SK-N-MC (cell line): ENCODE measurements at regions not wholly inside any gene's neighbourhood (a gene's known extent, or its start where the extent isn't known, plus 50 kb on each side); places are given as distances from the start of the nearest gene placed in this dataset.

Source experiments
- DNase-seq: peaks from one replicate; pipeline ENCODE4 v3.0.0-alpha.2; 2011; ENCODE audit warnings: low read depth, low spot score
- H3K27ac ChIP-seq: fragments of 200-600 bp; sonication (generic); 2 replicates; pipeline ENCODE4 v1.5.1; 2016; ENCODE audit warnings: mixed run types
- H3K36me3 ChIP-seq: fragments of 200-600 bp; sonication (generic); 2 replicates; pipeline ENCODE4 v1.6.1; 2017; ENCODE audit warnings: antibody characterized with exemption, low read length, mixed read lengths; ENCODE audit not compliant: insufficient read depth
- H3K4me3 ChIP-seq: fragments of 200-600 bp; sonication (generic); 2 replicates; pipeline ENCODE4 v1.5.1; 2016
- H3K9ac ChIP-seq: fragments of 200-600 bp; sonication (generic); 2 replicates; pipeline ENCODE4 v1.8.0; 2017; ENCODE audit warnings: mixed run types, mixed read lengths; ENCODE audit not compliant: insufficient read length
- H3K9me3 ChIP-seq: fragments of 200-600 bp; sonication (generic); 2 replicates; pipeline ENCODE4 v1.6.1; 2017; ENCODE audit warnings: low read depth, mild to moderate bottlenecking, antibody characterized with exemption, low read length, moderate library complexity, mixed read lengths
- EZH2 ChIP-seq: fragments of 200-600 bp; sonication (generic); IDR thresholded peaks from one replicate; pipeline ENCODE4 v1.6.1; 2017; ENCODE audit warnings: antibody characterized with exemption
- FOXP2 ChIP-seq: optimal IDR thresholded peaks from 2 replicates; pipeline ENCODE3; 2011; ENCODE audit warnings: mild to moderate bottlenecking, moderate library complexity; ENCODE audit not compliant: insufficient read depth; ENCODE audit errors: extremely low read length, control extremely low read depth
- POLR2AphosphoS5 ChIP-seq: IDR thresholded peaks from 2 replicates; pipeline ENCODE4 v1.6.1; 2012; ENCODE audit warnings: mild to moderate bottlenecking, low read depth, low read length, borderline replicate concordance

- Histone ChIP-seq H3K36me3 (no peaks in the 10 kb centered on the region), H3K27ac (no peak overlapping the region), H3K9me3 (no peaks in the 10 kb centered on the region), H3K9ac (no peak overlapping the region), H3K4me3 (no peak overlapping the region)
- no peak for TF ChIP-seq EZH2
- no peak for TF ChIP-seq POLR2AphosphoS5
- no peak for TF ChIP-seq FOXP2
- DNase-seq, result no peak
Measured at GRCh38 chr2:75317316-75317715, 118.0 kb upstream of the TACR1 start.

- no peak for DNase-seq
- H3K9me3 ChIP-seq, result no peaks in the 10 kb centered on the region
- no peak overlapping the region for H3K9ac ChIP-seq
- no peak overlapping the region for H3K4me3 ChIP-seq
- TF ChIP-seq EZH2, result no peak
- no peak for TF ChIP-seq POLR2AphosphoS5
- no peak for TF ChIP-seq FOXP2
- H3K36me3 ChIP-seq, result no peaks in the 10 kb centered on the region
- no peak overlapping the region for H3K27ac ChIP-seq
Measured at GRCh38 chr2:75315436-75315835, 116.1 kb upstream of the TACR1 start.

DNA sequence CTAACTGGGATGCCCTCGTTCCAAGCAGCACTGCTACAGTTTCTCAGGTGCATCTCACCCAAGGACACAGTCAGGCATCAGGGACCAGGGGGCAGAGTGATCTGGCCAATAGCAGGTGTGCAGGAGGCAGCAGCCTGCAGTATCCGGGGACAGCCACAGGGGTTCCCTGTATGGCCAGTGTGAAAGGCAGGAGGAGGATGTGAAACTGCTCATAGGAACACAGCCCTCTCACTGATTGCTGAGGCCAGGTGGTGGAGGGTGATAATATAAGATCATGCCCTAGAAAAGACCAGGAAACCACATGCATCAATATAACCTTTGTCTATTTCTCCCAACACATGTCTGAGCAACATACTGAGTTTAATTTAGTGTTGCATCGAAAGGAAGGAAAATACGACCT lies 112.7 kb upstream of the TACR1 start:
- H3K36me3 ChIP-seq, result no peaks in the 10 kb centered on the region
- no peak overlapping the region for H3K4me3 ChIP-seq
- no peak overlapping the region for H3K27ac ChIP-seq
- no peak for TF ChIP-seq FOXP2
- TF ChIP-seq EZH2, result no peak
- TF ChIP-seq POLR2AphosphoS5, result no peak
- no peak for DNase-seq
- H3K9ac ChIP-seq, result no peak overlapping the region
- no peaks in the 10 kb centered on the region for H3K9me3 ChIP-seq

DNA sequence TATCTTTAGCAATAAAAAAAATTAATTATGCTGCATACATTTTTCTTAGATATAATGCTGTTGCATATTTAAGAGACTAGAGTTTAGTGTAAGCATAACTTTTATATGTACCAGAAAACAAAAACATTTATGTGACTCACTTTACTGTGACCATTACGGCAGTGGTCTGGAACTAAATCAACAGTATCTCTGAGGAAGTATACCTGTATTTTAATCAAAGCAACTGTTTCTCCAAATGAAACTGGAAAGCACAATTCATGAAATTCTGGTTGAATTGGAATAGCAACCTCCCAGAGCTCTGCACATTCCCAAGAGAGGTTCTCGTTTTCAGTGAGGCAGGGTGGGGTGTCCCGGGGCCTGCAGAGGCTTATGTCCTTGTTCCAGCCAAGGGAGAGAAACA lies 112.2 kb upstream of the TACR1 start:
- Histone ChIP-seq H3K4me3 (no peak overlapping the region), H3K36me3 (no peaks in the 10 kb centered on the region), H3K9ac (no peak overlapping the region), H3K9me3 (no peaks in the 10 kb centered on the region), H3K27ac (no peak overlapping the region)
- TF ChIP-seq EZH2 (no peak), FOXP2 (no peak), POLR2AphosphoS5 (no peak)
- no peak for DNase-seq

DNA sequence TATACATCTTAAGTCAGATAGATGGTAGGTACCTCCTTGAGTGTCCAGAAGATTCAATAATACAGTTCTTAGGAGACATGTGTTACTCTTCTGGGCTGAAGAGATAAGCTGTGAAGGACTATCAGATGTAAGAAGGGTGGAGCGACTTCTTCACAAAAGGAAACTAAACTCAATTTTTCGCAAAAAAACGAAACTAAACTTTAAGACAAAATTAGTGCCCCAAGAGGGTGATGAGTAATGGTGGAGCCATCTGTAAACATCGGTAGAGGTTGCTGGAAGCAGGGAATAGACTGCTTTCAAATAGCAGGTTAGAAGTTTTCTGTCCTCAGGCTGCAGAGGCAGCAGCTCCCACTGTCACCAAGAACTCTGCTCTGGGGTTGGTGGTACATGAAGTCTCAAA lies 111.6 kb upstream of the TACR1 start:
- Histone ChIP-seq H3K9ac (no peak overlapping the region), H3K27ac (no peak overlapping the region), H3K4me3 (no peak overlapping the region), H3K36me3 (no peaks in the 10 kb centered on the region), H3K9me3 (no peaks in the 10 kb centered on the region)
- no peak for DNase-seq
- TF ChIP-seq EZH2 (no peak), FOXP2 (no peak), POLR2AphosphoS5 (no peak)

DNA sequence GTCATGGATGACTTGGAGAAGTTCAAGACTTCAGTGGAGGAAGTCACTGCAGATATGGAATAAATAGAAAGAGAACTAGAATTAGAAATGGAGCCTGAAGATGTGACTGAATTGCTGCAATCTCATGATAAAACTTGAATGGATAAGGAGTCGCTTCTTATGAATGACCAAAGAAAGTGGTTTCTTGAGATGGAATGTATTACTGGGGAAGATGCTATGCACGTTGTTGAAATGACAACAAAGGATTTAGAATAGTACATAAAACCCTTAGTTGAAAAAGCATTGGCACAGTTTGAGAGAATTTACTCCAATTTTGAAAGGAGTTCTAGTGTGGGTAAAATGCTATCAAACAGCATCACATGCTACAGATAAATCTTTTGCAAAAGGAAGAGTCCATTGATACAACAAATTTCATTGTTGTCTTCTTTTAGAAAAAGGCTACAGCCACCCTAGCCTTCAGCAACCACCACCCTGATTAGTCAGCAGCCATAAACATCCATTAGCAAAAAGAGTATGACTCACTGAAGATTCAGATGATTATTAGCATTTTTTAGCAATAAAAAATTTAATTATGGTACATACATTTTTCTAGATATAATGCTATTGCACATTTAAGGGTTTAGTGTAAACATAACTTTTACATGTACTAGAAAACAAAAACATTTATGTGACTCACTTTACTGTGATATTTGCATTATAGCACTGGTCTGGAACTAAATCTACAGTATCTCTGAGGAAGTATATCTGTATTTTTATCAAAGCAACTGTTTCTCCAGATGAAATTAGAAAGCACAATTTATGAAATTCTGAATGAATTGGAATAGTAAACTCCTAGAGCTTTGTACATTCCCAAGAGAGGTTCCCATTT lies 110.5 kb upstream of the TACR1 start:
- Histone ChIP-seq H3K9ac (no peak overlapping the region), H3K36me3 (no peaks in the 10 kb centered on the region), H3K4me3 (no peak overlapping the region), H3K9me3 (no peaks in the 10 kb centered on the region), H3K27ac (no peak overlapping the region)
- no peak for DNase-seq
- TF ChIP-seq EZH2 (no peak), POLR2AphosphoS5 (no peak), FOXP2 (no peak)

GRCh38 chr2:75303227-75303626 lies 103.9 kb upstream of the TACR1 start:
- DNase-seq, result no peak
- Histone ChIP-seq H3K4me3 (no peak overlapping the region), H3K9me3 (no peaks in the 10 kb centered on the region), H3K27ac (no peak overlapping the region), H3K36me3 (no peaks in the 10 kb centered on the region), H3K9ac (no peak overlapping the region)
- no peak for TF ChIP-seq EZH2
- no peak for TF ChIP-seq POLR2AphosphoS5
- no peak for TF ChIP-seq FOXP2

DNA sequence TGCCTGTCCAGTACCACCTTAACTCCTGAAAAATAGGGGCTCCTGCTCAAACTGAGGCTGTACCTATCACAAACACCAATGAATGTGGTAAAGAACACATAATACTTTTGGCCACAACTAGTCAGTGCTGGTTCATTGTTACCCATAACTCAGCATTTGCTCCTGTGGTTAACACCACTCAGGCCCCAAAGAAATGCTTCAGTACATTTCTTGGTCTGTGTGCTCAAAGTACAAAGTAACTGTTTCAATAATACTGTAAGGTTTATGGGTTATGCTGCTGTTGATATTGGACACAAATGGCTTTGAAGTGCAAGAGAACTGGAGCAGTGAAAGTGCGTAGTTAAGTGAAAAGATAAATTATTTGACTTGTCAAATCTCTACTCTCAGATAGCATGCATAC lies 95.0 kb upstream of the TACR1 start:
- Histone ChIP-seq H3K36me3 (no peaks in the 10 kb centered on the region), H3K4me3 (no peak overlapping the region), H3K9me3 (no peaks in the 10 kb centered on the region), H3K27ac (no peak overlapping the region), H3K9ac (no peak overlapping the region)
- DNase-seq, result no peak
- TF ChIP-seq POLR2AphosphoS5 (no peak), EZH2 (no peak), FOXP2 (no peak)

- DNase-seq, result no peak
- Histone ChIP-seq H3K9ac (no peak overlapping the region), H3K4me3 (no peak overlapping the region), H3K9me3 (no peaks in the 10 kb centered on the region), H3K36me3 (no peaks in the 10 kb centered on the region), H3K27ac (no peak overlapping the region)
- TF ChIP-seq FOXP2 (no peak), POLR2AphosphoS5 (no peak), EZH2 (no peak)
Measured at GRCh38 chr2:75292826-75293225, 93.5 kb upstream of the TACR1 start.
